ENCODE measurements at regions not wholly inside any gene's neighbourhood (a gene's known extent, or its start where the extent isn't known, plus 50 kb on each side); places are given as distances from the start of the nearest gene placed in this dataset.

DNA sequence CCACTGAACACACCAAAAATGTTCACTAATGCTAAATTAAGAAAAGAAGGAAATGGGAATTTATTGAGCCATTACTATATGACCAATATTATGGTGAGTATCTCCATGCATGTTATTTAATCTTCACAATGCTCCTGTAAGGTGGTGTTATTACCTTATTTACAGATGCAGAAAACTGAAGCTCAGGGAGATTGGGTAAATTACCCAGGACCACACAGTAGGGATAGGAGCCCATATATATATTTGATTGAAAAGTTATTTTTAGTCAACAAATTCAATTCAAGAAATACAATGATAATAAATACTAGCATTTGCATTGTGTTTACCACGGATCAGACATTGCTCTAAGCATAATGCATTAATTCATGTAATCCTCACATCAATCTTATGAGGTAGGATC, 202.2 kb upstream of the FBXO11 start:
- DNase-seq: no peak

DNA sequence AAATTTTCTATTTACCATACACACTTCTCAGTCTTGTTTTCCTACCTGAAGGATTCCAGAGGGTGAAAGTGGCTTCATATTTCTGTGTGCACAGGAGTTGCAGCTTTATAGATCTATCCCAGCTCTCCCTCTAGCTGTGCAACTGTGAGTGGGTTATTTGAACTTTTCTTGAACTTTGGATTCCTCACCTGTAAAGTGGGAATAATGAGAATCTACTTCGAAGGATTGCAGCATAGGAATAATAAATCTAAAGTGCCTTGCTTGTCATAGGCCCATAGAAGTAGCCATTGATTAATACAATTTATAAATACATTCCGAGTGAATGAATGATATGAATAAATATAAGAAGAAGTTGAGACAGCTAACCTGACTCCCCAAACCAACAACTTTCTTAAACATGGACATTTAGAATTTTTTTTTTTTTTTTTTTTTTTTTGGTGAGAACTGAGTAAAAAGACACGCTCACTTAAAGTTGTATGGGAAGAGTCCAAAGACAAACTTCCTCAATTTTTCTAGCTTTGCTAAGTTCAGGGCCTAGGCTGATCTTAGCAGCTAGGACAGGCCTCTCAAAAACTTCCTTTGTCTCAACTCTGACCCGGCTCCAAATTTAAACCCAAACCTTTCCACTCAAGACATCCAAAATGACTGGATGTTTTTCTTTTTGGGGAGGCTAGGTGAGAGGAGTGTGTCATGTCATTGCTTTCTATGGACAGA, 203.3 kb upstream of the FBXO11 start:
- DNase-seq: no peak

- no peak for DNase-seq
Observed at GRCh38 chr2:48110492-48110891, 204.0 kb upstream of the FOXN2 start.

DNA sequence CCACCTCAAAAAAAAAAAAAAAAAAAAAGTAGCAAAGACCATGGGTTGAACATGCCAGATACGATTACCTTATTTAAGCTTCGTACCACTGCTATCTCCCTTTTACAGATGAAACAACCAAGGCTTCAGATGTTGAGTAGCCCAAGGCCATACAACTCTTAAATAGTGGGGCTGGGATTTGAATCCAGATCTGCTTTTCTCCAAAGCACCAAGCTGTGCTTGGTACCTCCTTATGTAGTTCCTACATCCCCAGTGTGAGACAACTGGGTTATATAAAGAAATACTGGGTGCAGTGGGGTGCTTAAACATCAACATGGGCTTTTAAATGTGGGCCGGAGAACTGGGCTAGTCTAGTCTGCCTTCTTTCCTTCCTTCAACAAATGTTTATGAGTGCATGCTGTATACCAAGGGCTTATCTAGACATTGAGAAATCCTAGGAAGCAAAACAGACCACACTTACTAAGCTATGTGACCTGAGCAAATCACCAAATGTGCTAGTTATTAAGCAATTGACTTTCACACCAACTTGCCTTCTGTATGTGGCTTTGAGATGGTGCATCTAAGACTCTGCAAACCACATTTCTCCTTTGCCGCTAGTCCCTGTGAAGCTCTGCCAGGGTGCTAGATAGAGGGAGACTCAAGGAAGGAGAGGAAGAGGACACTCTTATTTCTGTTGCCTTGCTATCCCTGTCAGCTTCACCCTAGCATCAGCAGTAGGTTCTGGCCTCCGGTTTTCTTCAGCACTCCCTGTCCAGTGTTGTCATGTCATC, 201.4 kb upstream of the FOXN2 start:
- DNase-seq: no peak

DNA sequence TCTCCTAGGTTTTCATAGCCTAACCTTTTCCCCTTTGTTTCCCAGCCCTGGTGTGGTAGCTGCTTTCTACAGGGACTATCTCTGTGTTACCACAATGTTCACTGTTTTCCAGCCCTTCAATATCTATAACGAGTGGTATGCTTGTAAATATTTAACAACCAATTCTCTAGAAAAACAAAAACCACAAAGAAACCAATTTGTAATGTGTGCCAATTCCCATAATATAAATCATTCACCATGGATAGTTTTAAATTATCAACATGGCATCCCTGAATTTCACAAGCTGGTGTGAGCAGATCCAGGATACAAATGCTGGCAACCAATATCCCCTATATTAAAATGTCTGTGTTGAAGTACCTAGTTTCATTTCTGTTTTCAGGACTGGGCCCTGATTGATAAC, 200.7 kb upstream of the FOXN2 start:
- DNase-seq: no peak

DNA sequence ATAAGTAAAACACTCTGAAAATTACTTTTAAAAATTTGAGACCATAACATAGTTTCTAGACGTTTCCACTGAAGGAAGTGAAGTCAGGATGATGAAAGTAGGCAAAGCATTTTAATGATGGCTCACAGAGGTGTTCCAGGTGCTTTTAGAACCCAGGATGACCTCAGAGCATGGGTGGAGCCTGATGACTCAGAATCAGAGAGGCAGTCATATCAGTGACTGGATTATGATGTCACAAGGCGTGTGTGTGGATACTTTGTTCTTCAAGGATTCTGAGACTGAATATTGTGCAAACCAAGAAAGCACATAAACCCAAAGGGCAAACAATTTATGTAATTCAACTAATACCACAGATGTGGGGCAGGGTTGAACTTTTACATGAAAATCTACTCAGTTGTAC, 200.2 kb upstream of the FOXN2 start:
- DNase-seq: no peak

DNA sequence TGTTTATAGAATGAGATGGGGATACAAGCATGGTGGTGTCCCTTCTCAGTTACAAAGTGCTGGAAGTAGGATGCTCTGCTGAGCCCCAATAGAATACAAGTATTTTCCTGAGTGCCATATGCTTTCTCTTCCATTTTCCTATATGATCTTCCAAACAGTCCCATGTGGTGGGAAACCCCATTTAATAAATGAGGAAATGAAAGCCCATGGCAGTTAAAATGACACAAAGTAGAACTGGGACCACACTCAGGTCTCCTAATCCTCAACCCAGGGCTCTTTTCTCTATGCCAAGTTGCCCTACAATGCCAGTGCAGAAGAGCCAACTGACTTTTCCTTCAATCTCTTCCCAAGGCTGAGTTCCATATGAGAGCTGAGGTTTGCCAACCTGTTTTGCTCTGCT, 198.0 kb upstream of the FOXN2 start:
- no peak for DNase-seq

DNA sequence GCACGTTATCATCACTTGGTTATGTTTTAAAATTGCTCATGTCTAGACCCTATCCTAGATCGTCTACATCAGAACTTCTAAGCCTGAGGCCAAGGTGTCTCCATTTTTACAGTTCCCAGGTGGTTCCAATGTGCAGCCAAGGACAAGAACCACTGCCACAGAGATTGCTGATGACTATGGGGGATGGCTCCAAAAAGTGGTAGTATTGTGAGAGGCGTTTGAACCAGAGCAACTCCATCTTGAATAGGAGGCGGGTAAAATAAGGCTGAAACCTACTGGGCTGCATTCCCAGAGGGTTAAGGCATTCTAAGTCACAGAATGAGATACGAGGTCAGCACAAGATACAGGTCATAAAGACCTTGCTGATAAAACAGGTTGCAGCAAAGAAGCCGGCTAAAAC, 195.6 kb upstream of the FOXN2 start:
- no peak for DNase-seq

- DNase-seq: no peak
Observed at GRCh38 chr2:48120112-48120511, 194.4 kb upstream of the FOXN2 start.

GRCh38 chr2:48120759-48121242, 193.7 kb upstream of the FOXN2 start:
- DNase-seq: no peak

GRCh38 chr2:48122166-48122565, 192.3 kb upstream of the FOXN2 start:
- DNase-seq: no peak

- no peak for DNase-seq
Observed at GRCh38 chr2:48124592-48124991, 189.9 kb upstream of the FOXN2 start.

GRCh38 chr2:48126162-48126561, 188.3 kb upstream of the FOXN2 start:
- no peak for DNase-seq

GRCh38 chr2:48127612-48128191, 186.8 kb upstream of the FOXN2 start:
- DNase-seq: no peak

DNA sequence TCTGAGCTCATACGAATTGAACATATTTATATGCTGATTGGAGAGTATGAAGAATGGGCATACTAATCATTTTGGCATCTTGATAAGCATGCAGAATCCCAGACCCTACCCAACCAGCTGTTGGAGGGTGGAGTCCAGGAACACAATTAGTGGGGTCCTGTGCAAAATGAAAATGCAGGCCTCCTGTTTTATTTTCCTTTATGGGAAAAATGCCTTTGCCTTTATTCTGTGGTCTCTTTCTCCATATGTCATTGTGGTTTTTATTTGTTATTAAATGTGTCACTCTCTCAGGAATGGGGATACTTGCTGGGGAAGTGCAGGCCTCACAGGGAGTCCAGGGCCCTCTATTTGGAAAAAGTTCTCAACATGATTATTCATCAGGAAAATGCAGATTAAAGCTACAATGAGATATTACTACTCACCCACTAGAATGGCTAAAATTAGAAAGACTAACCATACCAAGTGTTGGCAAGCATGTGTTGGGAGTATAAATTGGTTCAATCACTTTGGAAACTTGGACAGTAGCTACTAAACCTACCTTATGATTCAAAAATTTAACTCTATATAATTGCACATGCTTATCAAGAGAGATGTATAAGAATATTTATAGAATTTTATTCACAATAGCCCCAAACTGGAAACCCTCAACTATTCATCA, 185.1 kb upstream of the FOXN2 start:
- DNase-seq: no peak

DNA sequence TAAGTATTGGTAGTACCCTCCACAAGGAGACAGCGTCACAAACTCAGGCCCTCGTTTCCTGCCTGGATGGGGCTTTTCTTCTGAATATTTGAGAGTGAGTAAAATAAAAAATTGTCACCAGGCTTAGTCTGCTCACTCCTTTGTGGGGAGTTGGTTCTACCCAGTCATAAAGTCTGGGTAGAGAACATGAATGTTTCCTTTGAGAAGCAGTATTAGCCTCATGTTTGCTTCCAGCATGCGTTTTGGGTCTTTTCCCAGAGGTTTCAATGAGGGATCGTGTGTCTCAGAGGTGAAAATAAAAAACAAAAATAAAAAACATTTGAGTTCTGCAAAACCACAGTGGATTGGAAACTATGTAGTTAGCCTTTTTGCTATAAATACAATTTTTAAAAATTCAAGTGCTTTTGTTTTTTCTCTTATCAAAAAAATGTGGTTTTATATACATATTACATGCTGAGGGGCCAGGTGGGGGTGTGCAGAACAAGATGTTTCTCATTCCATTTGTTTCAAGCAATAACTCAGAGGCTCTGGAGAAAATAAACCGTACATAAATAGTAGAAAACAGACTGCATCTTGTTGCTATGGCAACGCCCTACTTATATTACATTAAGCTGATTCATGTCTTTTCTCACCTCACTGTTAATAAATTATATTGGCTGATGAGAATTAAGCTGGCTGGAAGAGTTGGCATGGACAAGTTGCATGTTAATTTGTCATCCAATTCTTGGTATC, 182.8 kb upstream of the FOXN2 start:
- peak; percentile 8 to 32 for DNase-seq

DNA sequence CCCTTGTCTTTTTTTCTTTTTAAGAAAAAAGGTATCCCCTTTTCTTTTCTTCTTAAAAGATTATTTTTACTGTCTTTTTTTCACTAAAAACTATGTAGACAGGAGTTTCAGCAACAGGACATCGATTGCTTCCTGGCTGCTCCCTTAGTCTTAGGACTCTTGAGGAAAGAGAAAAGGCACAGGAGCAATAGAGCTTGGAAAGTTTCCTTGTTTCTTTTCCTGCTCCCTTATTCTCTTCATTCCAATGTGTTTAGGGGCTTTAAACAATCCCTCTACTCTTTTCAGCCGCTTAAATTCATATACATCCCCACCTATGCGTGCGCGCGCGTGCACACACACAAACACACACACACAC, 182.2 kb upstream of the FOXN2 start:
- DNase-seq: no peak

DNA sequence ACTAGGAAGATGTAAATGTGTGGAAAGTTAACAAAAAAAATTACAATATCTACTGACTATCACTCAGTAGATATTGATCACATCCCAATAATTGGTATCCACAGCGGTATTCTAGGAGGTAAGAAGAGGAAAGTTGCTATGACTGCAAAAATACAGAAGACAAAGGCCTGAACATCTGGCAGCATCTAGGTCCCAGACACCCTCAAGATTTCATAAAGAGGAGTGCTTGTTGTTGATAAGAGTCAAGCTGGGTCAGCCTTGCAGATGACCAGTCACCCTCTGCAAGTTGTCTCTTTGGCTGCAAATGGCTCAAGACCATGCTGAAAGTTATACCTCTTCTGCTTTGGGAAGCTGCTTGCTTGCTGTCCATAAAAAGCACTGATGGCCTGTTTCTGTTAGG, 179.8 kb upstream of the FOXN2 start:
- no peak for DNase-seq

- DNase-seq: no peak
Observed at GRCh38 chr2:48135797-48136196, 178.7 kb upstream of the FOXN2 start.

DNA sequence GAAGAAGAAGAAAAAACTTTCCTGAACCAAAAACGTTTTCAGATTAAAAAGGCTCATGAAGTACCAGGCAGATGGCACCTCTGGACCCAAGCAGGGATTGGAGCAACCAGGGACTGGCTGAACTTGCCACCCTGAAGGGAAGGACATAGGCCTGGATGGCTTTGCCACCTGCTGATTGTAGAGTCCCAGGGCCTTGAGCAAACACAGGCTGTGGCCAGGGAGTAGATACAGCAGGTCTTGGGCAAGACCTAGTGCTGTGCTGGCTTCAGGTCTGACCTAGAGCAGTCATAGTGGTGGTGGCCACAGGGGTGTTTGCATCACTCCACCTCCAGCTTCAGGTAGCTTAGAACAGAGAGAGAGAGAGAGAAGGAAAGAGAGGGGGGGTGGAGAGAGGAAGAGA, 176.7 kb upstream of the FOXN2 start:
- no peak for DNase-seq

- no peak for DNase-seq
Observed at GRCh38 chr2:48138898-48139297, 175.6 kb upstream of the FOXN2 start.

- no peak for DNase-seq
Observed at GRCh38 chr2:48140586-48140985, 173.9 kb upstream of the FOXN2 start.

- DNase-seq: peak in 1 of 2 experiments; percentile 8
Observed at GRCh38 chr2:48144777-48145176, 169.7 kb upstream of the FOXN2 start.
